ENCODE measurements at regions not wholly inside any gene's neighbourhood (a gene's known extent, or its start where the extent isn't known, plus 50 kb on each side); places are given as distances from the start of the nearest gene placed in this dataset.

GRCh38 chr1:187074445-187075048 is 245.8 kb downstream of the PLA2G4A start:
- no peak for DNase-seq (ENCODE audit: insufficient read length, low spot score)
- no peak for TF ChIP-seq POLR2A (IDR thresholded peaks at IDR 0.05; ENCODE audit: low read depth, low read length)
- FAIRE-seq = no peak

GRCh38 chr1:187076922-187077321 is 248.2 kb downstream of the PLA2G4A start:
- FAIRE-seq (no peak), DNase-seq (ENCODE audit: insufficient read length, low spot score) (no peak)
- TF ChIP-seq POLR2A (IDR thresholded peaks at IDR 0.05; ENCODE audit: low read depth, low read length) = no peak

- DNase-seq (ENCODE audit: insufficient read length, low spot score) = no peak
- TF ChIP-seq POLR2A (IDR thresholded peaks at IDR 0.05; ENCODE audit: low read depth, low read length) = no peak
- no peak for FAIRE-seq
Observed at GRCh38 chr1:187078321-187078720, 249.6 kb downstream of the PLA2G4A start.

- no peak for FAIRE-seq
- no peak for DNase-seq (ENCODE audit: insufficient read length, low spot score)
Observed at GRCh38 chr1:187078916-187079315, 250.2 kb downstream of the PLA2G4A start.

GRCh38 chr1:187079330-187079729 is 250.6 kb downstream of the PLA2G4A start:
- DNase-seq (ENCODE audit: insufficient read length, low spot score) (no peak), FAIRE-seq (no peak)
- no peak for TF ChIP-seq POLR2A (IDR thresholded peaks at IDR 0.05; ENCODE audit: low read depth, low read length)

More at GRCh38 chr1:187078916-187079315, 250.2 kb downstream of the PLA2G4A start:
- no peak for TF ChIP-seq POLR2A (IDR thresholded peaks at IDR 0.05; ENCODE audit: low read depth, low read length)

- FAIRE-seq (no peak), DNase-seq (ENCODE audit: insufficient read length, low spot score) (peak; percentile 10)
- TF ChIP-seq POLR2A (IDR thresholded peaks at IDR 0.05; ENCODE audit: low read depth, low read length) = no peak
Observed at GRCh38 chr1:187091666-187092065, 262.9 kb downstream of the PLA2G4A start.

GRCh38 chr1:187092104-187092503 is 263.4 kb downstream of the PLA2G4A start:
- DNase-seq (ENCODE audit: insufficient read length, low spot score) (no peak), FAIRE-seq (no peak)
- TF ChIP-seq POLR2A (IDR thresholded peaks at IDR 0.05; ENCODE audit: low read depth, low read length) = no peak

- no peak for TF ChIP-seq POLR2A (IDR thresholded peaks at IDR 0.05; ENCODE audit: low read depth, low read length)
- no peak for DNase-seq (ENCODE audit: insufficient read length, low spot score)
- no peak for FAIRE-seq
Observed at GRCh38 chr1:187096689-187097088, 267.9 kb downstream of the PLA2G4A start.

GRCh38 chr1:187110351-187110750 is 281.6 kb downstream of the PLA2G4A start:
- no peak for FAIRE-seq
- DNase-seq (ENCODE audit: insufficient read length, low spot score) = no peak
- no peak for TF ChIP-seq POLR2A (IDR thresholded peaks at IDR 0.05; ENCODE audit: low read depth, low read length)

- DNase-seq (ENCODE audit: insufficient read length, low spot score) (no peak), FAIRE-seq (no peak)
- no peak for TF ChIP-seq POLR2A (IDR thresholded peaks at IDR 0.05; ENCODE audit: low read depth, low read length)
Observed at GRCh38 chr1:187114792-187115191, 286.0 kb downstream of the PLA2G4A start.

GRCh38 chr1:187121661-187122060 is 292.9 kb downstream of the PLA2G4A start:
- no peak for TF ChIP-seq POLR2A (IDR thresholded peaks at IDR 0.05; ENCODE audit: low read depth, low read length)
- DNase-seq (ENCODE audit: insufficient read length, low spot score) = no peak
- no peak for FAIRE-seq

GRCh38 chr1:187122566-187122965 is 293.8 kb downstream of the PLA2G4A start:
- TF ChIP-seq POLR2A (IDR thresholded peaks at IDR 0.05; ENCODE audit: low read depth, low read length) = no peak
- DNase-seq (ENCODE audit: insufficient read length, low spot score) (no peak), FAIRE-seq (no peak)

GRCh38 chr1:187129132-187129531 is 300.4 kb downstream of the PLA2G4A start:
- TF ChIP-seq POLR2A (IDR thresholded peaks at IDR 0.05; ENCODE audit: low read depth, low read length) = no peak
- FAIRE-seq (no peak), DNase-seq (ENCODE audit: insufficient read length, low spot score) (no peak)

GRCh38 chr1:187143783-187144182 is 315.0 kb downstream of the PLA2G4A start:
- no peak for FAIRE-seq
- no peak for DNase-seq (ENCODE audit: insufficient read length, low spot score)
- no peak for TF ChIP-seq POLR2A (IDR thresholded peaks at IDR 0.05; ENCODE audit: low read depth, low read length)

- TF ChIP-seq POLR2A (IDR thresholded peaks at IDR 0.05; ENCODE audit: low read depth, low read length) = no peak
- FAIRE-seq (no peak), DNase-seq (ENCODE audit: insufficient read length, low spot score) (no peak)
Observed at GRCh38 chr1:187146388-187146787, 317.6 kb downstream of the PLA2G4A start.

- no peak for TF ChIP-seq POLR2A (IDR thresholded peaks at IDR 0.05; ENCODE audit: low read depth, low read length)
- DNase-seq (ENCODE audit: insufficient read length, low spot score) = no peak
- no peak for FAIRE-seq
Observed at GRCh38 chr1:187151555-187151954, 322.8 kb downstream of the PLA2G4A start.

Data from H54 (cell line).